H9 (cell line): ENCODE measurements at regions not wholly inside any gene's neighbourhood (a gene's known extent, or its start where the extent isn't known, plus 50 kb on each side); places are given as distances from the start of the nearest gene placed in this dataset.

ENCODE experiments used
- DNase-seq: peaks from one replicate; pipeline ENCODE4 v3.0.0-alpha.2; 2017
- H2AFZ ChIP-seq: one replicate; pipeline ENCODE4 v1.6.1; 2013; ENCODE audit warnings: mild to moderate bottlenecking, low read length, control low read depth, moderate library complexity
- H2AK5ac ChIP-seq: 2 replicates; pipeline ENCODE4 v1.6.1; 2013; ENCODE audit warnings: low read length, control low read depth, mixed read lengths; ENCODE audit not compliant: insufficient read length
- H2BK120ac ChIP-seq: one replicate; pipeline ENCODE4 v1.6.1; 2013; ENCODE audit warnings: low read depth, mild to moderate bottlenecking, low read length, control low read depth, inconsistent platforms; ENCODE audit not compliant: poor library complexity, severe bottlenecking
- H2BK12ac ChIP-seq: 2 replicates; pipeline ENCODE4 v1.6.1; 2013; ENCODE audit warnings: low read length, control low read depth, mixed read lengths, low read depth; ENCODE audit not compliant: insufficient read length
- H2BK15ac ChIP-seq: 2 replicates; pipeline ENCODE4 v1.6.1; 2013; ENCODE audit warnings: low read depth, low read length, control low read depth
- H2BK20ac ChIP-seq: one replicate; pipeline ENCODE4 v1.6.1; 2013; ENCODE audit warnings: low read depth, mild to moderate bottlenecking, low read length, control low read depth, inconsistent platforms; ENCODE audit not compliant: poor library complexity, severe bottlenecking
- H2BK5ac ChIP-seq: 2 replicates; pipeline ENCODE4 v1.6.1; 2013; ENCODE audit warnings: low read length, control low read depth, mixed read lengths; ENCODE audit not compliant: insufficient read length
- H3K14ac ChIP-seq: 2 replicates; pipeline ENCODE4 v1.6.1; 2013; ENCODE audit warnings: low read length, control low read depth; ENCODE audit not compliant: insufficient read depth
- H3K18ac ChIP-seq: 2 replicates; pipeline ENCODE4 v1.6.1; 2013; ENCODE audit warnings: low read depth, mild to moderate bottlenecking, mixed read lengths, low read length, control low read depth; ENCODE audit not compliant: insufficient read length
- H3K23ac ChIP-seq: 2 replicates; pipeline ENCODE4 v1.6.1; 2013; ENCODE audit warnings: low read length, control low read depth, mixed read lengths, low read depth; ENCODE audit not compliant: insufficient read length
- H3K23me2 ChIP-seq: 2 replicates; pipeline ENCODE4 v1.6.1; 2013; ENCODE audit warnings: low read depth, mild to moderate bottlenecking, mixed read lengths, low read length, control low read depth; ENCODE audit not compliant: insufficient read length, poor library complexity, severe bottlenecking
- H3K27ac ChIP-seq: 2 replicates; pipeline ENCODE4 v1.5.1; 2013; ENCODE audit warnings: low read length, control low read depth, mixed read lengths, low read depth; ENCODE audit not compliant: insufficient read length
- H3K27me3 ChIP-seq: 2 replicates; pipeline ENCODE4 v1.6.1; 2013; ENCODE audit warnings: low read length, control low read depth, inconsistent platforms; ENCODE audit not compliant: insufficient read depth
- H3K4ac ChIP-seq: 2 replicates; pipeline ENCODE4 v1.6.1; 2013; ENCODE audit warnings: low read depth, mild to moderate bottlenecking, control low read depth, inconsistent platforms, low read length, moderate library complexity
- H3K4me1 ChIP-seq: 2 replicates; pipeline ENCODE4 v1.6.1; 2013; ENCODE audit warnings: low read length, control low read depth, inconsistent platforms; ENCODE audit not compliant: insufficient read depth
- H3K4me2 ChIP-seq: 2 replicates; pipeline ENCODE4 v1.6.1; 2013; ENCODE audit warnings: low read length, control low read depth, mixed read lengths; ENCODE audit not compliant: insufficient read length, insufficient read depth
- H3K56ac ChIP-seq: 2 replicates; pipeline ENCODE4 v1.6.1; 2013; ENCODE audit warnings: low read depth, mild to moderate bottlenecking, mixed read lengths, low read length, control low read depth; ENCODE audit not compliant: insufficient read length
- H3K79me1 ChIP-seq: 2 replicates; pipeline ENCODE4 v1.6.1; 2013; ENCODE audit warnings: low read depth, mild to moderate bottlenecking, moderate library complexity, low read length, control low read depth, inconsistent platforms; ENCODE audit not compliant: insufficient read depth, poor library complexity, severe bottlenecking
- H3K79me2 ChIP-seq: 2 replicates; pipeline ENCODE4 v1.6.1; 2013; ENCODE audit warnings: low read length, control low read depth, inconsistent platforms; ENCODE audit not compliant: insufficient read depth
- H3K9ac ChIP-seq: 2 replicates; pipeline ENCODE4 v1.6.1; 2013; ENCODE audit warnings: low read length, control low read depth, mixed read lengths; ENCODE audit not compliant: insufficient read length; ENCODE audit errors: extremely low read depth
- H3K9me3 ChIP-seq: one replicate; pipeline ENCODE4 v1.6.1; 2013; ENCODE audit warnings: low read depth, low read length, inconsistent platforms; ENCODE audit not compliant: control insufficient read depth
- H3T11ph ChIP-seq: one replicate; pipeline ENCODE4 v1.6.1; 2013; ENCODE audit warnings: mild to moderate bottlenecking, low read length, control low read depth, inconsistent platforms
- H4K20me1 ChIP-seq: one replicate; pipeline ENCODE4 v1.6.1; 2013; ENCODE audit not compliant: control insufficient read depth, insufficient read length, insufficient read depth
- H4K5ac ChIP-seq: 2 replicates; pipeline ENCODE4 v1.6.1; 2013; ENCODE audit warnings: low read depth, mild to moderate bottlenecking, mixed read lengths, low read length, control low read depth; ENCODE audit not compliant: insufficient read length
- H4K8ac ChIP-seq: replicated peaks from 2 replicates; pipeline ENCODE4 v1.6.1; 2013; ENCODE audit warnings: low read length, control low read depth, mixed read lengths, low read depth; ENCODE audit not compliant: insufficient read length
- H4K91ac ChIP-seq: 2 replicates; pipeline ENCODE4 v1.6.1; 2013; ENCODE audit warnings: low read depth, mild to moderate bottlenecking, moderate library complexity, mixed read lengths, low read length, control low read depth; ENCODE audit not compliant: insufficient read length
- H3K27ac Mint-ChIP-seq, 3 experiments: 2 replicates in 2 of 3; 3 replicates in 1 of 3; pipeline ENCODE4 v1.8.0; 2020 to 2021; ENCODE audit warnings: mixed read lengths in 3 of 3, mild to moderate bottlenecking in 1 of 3, moderate library complexity in 1 of 3
- H3K27me3 Mint-ChIP-seq: 2 replicates; pipeline ENCODE4 v1.8.0; 2021; ENCODE audit warnings: low read depth, mild to moderate bottlenecking, moderate library complexity, mixed read lengths
- H3K36me3 Mint-ChIP-seq, 3 experiments: 2 replicates in 2 of 3; 3 replicates in 1 of 3; pipeline ENCODE4 v1.8.0; 2020 to 2021; ENCODE audit warnings: low read depth in 3 of 3, mixed read lengths in 3 of 3; ENCODE audit not compliant: insufficient read depth in 1 of 3
- H3K4me1 Mint-ChIP-seq, 2 experiments: 2 replicates each; pipeline ENCODE4 v1.8.0; 2020; ENCODE audit warnings: mixed read lengths in 2 of 2
- H3K4me3 Mint-ChIP-seq, 2 experiments: 2 replicates in 1 of 2; 3 replicates in 1 of 2; pipeline ENCODE4 v1.8.0; 2020 to 2021; ENCODE audit warnings: mild to moderate bottlenecking in 2 of 2, mixed read lengths in 2 of 2, moderate library complexity in 1 of 2
- H3K9me3 Mint-ChIP-seq, 2 experiments: 2 replicates in 1 of 2; 3 replicates in 1 of 2; pipeline ENCODE4 v1.8.0; 2020; ENCODE audit warnings: mild to moderate bottlenecking in 2 of 2, mixed read lengths in 2 of 2, moderate library complexity in 1 of 2
- CTCF ChIP-seq: fragments of 200-600 bp; sonication (generic); conservative IDR thresholded peaks from 3 replicates; pipeline ENCODE4 v1.8.0; 2021; ENCODE audit warnings: antibody characterized with exemption, mild to moderate bottlenecking
- WGBS: extraction: QIAGEN DNeasy Blood & Tissue Kit; methylation state at CpG from one replicate; pipeline ENCODE4 v1.1.7; 2013; ENCODE audit warnings: missing lambda C conversion rate, low lambda C conversion rate, mixed read lengths; ENCODE audit not compliant: insufficient read length; ENCODE audit errors: extremely low coverage; 5-methylcytosine and 5-hydroxymethylcytosine counted together

GRCh38 chr3:54026543-54026942 is 95.8 kb upstream of the CACNA2D3 start:
- Histone ChIP-seq H4K5ac (no peak overlapping the region), H4K91ac (no peak overlapping the region), H3K27me3 (no peaks in the 10 kb centered on the region), H3K4me1 (no peaks in the 10 kb centered on the region), H3K27ac (no peak overlapping the region), H3K9ac (no peak overlapping the region), H3K9me3 (no peaks in the 10 kb centered on the region), H3K14ac (no peak overlapping the region), H2BK15ac (no peak overlapping the region), H2BK20ac (no peak overlapping the region), H3K4me2 (no peak overlapping the region), H4K20me1 (no peaks in the 10 kb centered on the region), H3K23me2 (no peaks in the 10 kb centered on the region), H3K23ac (no peak overlapping the region), H3T11ph (no peak overlapping the region), H2BK120ac (no peak overlapping the region), H3K18ac (no peak overlapping the region), H2BK12ac (no peak overlapping the region), H2AFZ (no peak overlapping the region), H3K79me2 (no peaks in the 10 kb centered on the region), H2BK5ac (no peak overlapping the region), H3K79me1 (no peaks in the 10 kb centered on the region), H3K4ac (no peak overlapping the region), H4K8ac (no peak overlapping the region), H3K56ac (no peak overlapping the region), H2AK5ac (no peak overlapping the region)
- no peak for TF ChIP-seq CTCF
- DNase-seq = no peak
- Mint-ChIP-seq H3K27ac (no peak overlapping the region), H3K36me3 (no peaks in the 10 kb centered on the region), H3K9me3 (no peaks in the 10 kb centered on the region; a peak in 1 of 5 replicates), H3K4me1 (no peaks in the 10 kb centered on the region; a peak in 1 of 4 replicates), H3K27me3 (peaks cover 7% of the 10 kb centered on the region), H3K4me3 (no peak overlapping the region)
- no CpG with 5 or more reads among the region's 2 CpGs for WGBS
